DMS114 treated with DMSO at 0.1 percent for 48 hours (cell line): ENCODE measurements at regions not wholly inside any gene's neighbourhood (a gene's known extent, or its start where the extent isn't known, plus 50 kb on each side); places are given as distances from the start of the nearest gene placed in this dataset.

Experiments used
- DNase-seq: peaks from one replicate; lab custom pipeline; 2025; ENCODE audit not compliant: unreplicated experiment; lab: John Stamatoyannopoulos, UW

- DNase-seq, result no peak
Observed at GRCh38 chr3:28645149-28645548, 296.5 kb upstream of the AZI2 start.

GRCh38 chr3:28646435-28646834, 297.8 kb upstream of the AZI2 start:
- no peak for DNase-seq

- no peak for DNase-seq
Observed at GRCh38 chr3:28649266-28649665, 300.6 kb upstream of the AZI2 start.

- DNase-seq, result no peak
Observed at GRCh38 chr3:28651159-28651558, 302.5 kb upstream of the AZI2 start.

DNA sequence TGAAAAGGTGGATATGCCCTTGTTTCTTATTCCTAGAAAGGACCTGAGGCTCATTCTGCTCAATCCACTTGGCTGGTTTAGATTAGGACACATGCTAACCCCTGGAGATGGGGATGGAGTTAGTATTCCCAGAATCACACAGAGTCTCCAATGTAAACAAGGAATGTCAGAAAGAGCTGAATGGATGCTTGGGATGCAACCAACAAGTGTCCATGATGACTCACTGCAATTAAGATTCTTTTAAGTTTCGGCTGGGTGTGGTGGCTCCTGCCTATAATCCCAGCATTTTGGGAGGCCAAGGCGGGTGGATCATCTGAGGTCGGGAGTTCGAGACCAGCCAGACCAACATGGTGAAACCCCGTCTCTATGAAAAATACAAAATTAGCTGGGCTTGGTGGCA, 315.5 kb upstream of the AZI2 start:
- no peak for DNase-seq

- DNase-seq, result peak; percentile 20
Observed at GRCh38 chr3:28667646-28668621, 319.3 kb upstream of the AZI2 start.

DNA sequence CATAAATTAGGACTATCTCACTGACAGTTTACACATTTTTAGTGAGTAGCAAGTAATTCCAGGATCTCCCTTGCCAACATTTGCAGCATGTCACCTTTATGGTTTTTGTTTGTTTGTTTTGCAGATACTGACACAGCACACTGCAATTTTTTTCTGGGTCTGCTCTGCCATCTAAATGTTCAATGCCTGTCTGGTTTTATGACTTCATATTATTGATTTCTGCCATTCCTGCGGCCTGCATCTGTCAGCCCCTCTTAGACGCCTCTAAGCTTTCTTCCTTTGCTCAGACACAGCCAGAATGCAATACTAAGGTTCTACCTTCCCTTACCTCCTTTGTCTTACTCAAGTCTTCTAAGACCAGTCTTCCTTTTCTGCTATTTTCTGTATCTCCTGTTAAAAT, 321.2 kb upstream of the AZI2 start:
- no peak for DNase-seq

GRCh38 chr3:28672406-28672805, 323.8 kb upstream of the AZI2 start:
- no peak for DNase-seq

GRCh38 chr3:28673446-28673845, 324.8 kb upstream of the AZI2 start:
- no peak for DNase-seq

DNA sequence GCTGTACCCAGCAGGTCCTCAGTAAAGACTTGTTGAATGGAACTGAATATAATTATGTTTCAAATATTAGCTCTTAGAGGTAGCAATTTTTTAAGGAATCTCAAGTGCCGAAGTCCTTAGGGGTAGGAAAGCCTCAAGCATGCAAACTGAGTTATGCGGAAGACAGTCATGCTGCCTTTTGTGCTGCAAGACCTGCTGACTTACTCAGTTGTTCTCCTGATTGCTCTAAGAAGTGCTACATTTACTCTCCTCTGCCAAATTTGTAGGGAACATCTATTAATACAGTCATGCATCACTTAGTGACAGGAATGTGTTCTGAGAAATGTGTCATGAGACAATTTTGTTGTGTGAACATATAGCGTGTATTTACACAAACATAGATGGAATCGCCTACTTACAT, 325.6 kb upstream of the AZI2 start:
- no peak for DNase-seq

DNA sequence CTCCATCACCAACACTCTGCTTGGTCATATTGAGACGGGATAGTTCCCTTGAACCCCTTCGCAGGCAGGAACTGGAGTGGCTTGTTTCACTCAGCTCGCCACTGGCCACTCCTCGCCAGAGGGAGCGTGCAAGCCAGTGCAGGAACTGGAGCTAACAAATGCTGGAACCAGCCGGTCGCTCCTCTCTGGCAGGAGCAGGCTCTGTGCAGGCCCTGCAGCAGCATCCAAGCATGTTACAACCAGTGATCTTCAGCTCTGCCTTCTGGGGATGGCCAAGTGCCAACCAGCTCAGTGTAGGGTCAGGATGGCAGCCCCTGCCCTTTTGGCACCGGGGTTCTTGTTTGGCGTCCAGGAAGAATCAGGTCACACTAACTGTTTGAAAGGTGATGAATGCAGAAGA, 329.0 kb upstream of the AZI2 start:
- DNase-seq, result no peak

GRCh38 chr3:28678086-28678485, 329.5 kb upstream of the AZI2 start:
- DNase-seq, result no peak

DNA sequence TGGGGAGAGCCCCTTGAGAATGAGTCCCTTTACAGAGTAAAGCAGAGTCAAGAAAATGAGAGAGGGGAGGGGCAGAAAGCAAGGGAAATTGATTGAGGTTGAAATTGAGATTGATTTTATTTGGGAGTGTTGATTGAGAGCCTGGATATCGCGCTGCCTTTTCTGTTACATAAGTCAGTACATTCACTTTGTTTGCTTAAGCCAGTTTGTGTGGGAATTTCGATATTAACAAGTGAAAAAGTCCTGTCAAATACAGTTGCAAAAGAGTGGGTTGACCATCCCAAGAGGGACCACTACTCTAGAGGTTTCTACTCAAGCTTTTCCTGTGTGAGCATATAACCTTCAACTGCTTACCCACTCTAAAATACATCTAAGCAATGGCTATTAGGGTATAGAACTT, 331.4 kb upstream of the AZI2 start:
- no peak for DNase-seq

GRCh38 chr3:28682121-28682520, 333.5 kb upstream of the AZI2 start:
- DNase-seq, result no peak

DNA sequence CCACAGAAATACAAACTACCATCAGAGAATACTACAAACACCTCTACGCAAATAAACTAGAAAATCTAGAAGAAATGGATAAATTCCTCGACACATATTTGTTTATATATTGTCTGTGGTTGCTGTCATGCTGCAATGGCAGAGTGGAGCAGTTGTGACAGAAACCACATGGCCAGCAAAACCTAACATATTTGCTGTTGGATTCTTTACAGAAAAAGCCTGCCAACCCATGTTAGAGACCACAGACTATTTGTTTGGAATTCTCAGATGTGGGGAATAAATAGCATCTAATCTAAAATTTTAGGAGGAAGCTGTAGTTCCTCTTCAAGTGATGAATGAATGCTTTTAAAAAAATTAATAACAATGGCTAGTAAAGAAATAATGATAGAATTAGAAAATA, 341.6 kb upstream of the AZI2 start:
- no peak for DNase-seq

- DNase-seq, result no peak
Observed at GRCh38 chr3:28698706-28699105, 350.1 kb upstream of the AZI2 start.

DNA sequence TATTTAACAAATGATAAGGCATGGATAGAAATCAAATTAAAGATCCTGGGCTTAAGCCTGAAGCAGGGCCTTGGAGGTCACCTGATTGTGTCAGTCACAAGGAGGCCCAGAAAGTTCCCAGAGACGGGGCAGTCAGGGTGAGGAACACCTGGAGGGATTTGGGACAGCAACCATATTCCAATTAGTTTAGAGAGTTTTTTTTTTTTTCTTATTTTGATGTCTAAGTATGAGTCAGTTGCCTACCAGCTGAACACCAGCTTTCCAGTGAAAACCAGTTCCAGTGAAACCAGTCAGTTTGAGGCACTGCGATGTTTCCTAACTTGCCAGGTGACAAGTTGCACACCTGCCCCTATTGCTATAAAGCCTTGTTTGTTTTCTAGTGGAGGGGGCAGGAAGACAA, 350.7 kb upstream of the AZI2 start:
- no peak for DNase-seq

GRCh38 chr3:28700728-28701127, 352.1 kb upstream of the AZI2 start:
- no peak for DNase-seq

DNA sequence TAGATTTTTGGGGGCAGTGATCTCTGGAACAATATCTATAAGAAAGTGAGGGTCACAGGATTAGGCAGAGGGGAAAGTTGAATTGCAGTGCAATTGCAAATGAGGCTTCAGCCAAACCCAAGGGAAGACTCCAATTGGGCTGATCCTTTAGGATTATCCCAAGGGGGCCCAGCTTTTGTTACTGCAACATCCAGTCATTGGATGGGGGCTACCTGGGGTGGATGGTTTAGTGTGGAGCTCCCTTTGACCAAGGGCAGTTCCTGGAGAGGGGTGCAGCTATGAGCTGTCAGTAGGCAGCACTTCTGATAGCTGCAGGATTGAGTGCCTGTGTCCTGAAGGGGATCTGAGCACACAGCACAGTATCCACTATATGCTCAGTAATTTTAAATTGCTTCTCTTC, 355.2 kb upstream of the AZI2 start:
- DNase-seq, result no peak

DNA sequence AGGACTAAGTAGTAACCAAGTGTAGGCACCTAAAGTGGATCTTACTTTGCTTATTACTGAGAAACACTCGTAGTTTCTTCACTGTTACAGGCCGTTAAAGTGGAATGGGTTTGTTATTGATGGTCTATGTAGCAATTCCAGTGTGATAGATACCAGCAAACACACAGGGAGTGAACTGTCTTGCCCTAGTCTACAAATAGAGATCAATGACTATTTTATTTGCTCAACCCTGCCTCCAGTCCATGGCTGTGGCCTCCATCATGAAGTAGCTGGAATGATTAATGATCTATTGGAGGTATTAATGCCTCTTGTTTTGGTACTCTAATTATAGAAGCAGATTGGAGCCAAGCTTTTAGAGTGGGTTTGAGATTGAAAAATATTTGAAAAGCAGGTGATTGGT, 362.7 kb upstream of the AZI2 start:
- DNase-seq, result no peak

DNA sequence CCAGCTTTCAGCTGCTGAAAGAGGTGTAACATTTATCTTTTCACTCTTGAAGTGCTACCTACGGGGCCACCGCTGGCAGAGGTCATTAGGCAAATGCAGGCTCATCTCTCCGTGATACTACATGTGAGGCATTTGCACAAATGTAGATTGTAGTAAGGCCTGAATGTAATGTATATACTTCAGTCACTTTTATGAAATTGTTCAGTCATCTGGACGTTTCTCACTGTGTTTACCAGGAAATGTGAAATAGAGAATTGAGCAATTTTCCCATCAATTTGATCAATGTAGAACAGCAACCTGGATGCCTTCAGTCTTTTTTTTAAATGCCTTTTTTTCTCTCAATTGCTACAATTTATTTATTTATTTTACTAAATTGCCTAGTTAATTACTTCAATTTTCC, 368.3 kb upstream of the AZI2 start:
- DNase-seq, result no peak

DNA sequence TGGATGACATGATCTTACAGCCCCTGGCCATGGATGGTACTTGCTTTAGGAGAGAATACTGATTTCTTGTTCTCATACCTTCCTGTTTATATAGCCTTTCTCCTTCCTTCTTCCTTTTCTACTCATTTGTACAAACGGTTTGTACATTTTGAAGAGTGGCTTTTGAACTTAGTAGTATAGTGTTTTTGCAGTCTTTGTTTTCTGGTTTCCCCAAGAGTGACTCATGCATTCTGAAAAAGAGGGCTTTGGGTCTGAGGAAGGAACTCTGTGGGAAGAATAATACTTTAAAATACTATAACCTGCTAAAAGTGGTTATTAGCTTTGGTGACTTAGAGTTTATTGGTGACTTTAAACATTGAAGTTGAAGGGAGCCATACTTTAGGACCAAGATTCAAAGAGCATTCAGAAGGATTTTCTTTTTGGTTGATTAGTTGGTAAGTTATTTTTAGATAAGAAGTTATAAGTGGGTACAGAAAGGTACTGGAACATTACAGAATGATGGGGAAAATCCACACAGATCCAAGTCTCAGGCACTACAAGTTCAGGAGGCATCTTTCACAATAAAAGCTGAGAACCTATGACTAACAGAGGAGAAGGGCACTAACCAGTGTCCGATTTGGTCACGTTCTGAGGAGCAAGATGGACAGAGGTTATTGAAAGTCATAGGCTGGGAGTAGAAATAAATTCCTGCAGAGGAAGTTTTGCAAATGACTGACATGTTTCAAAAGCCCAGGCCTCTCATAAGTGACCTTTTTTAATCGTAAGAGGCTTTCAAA, 369.6 kb upstream of the AZI2 start:
- DNase-seq, result no peak
